Mesenchymal stem cell (in vitro differentiated cells and primary cell): ENCODE measurements at regions not wholly inside any gene's neighbourhood (a gene's known extent, or its start where the extent isn't known, plus 50 kb on each side); places are given as distances from the start of the nearest gene placed in this dataset.

Source experiments
- DNase-seq: peaks from one replicate; pipeline ENCODE4 v3.0.0-alpha.2; 2013
- H2AFZ ChIP-seq: one replicate; pipeline ENCODE4 v1.6.1; 2013; ENCODE audit warnings: low read depth, mild to moderate bottlenecking, control low read depth, inconsistent platforms, low read length, moderate library complexity
- H2AK5ac ChIP-seq: 2 replicates; pipeline ENCODE4 v1.6.1; 2013; ENCODE audit warnings: low read length, moderate library complexity, mild to moderate bottlenecking, inconsistent platforms; ENCODE audit not compliant: severe bottlenecking
- H2BK120ac ChIP-seq: one replicate; pipeline ENCODE4 v1.6.1; 2013; ENCODE audit warnings: low read depth, mild to moderate bottlenecking, inconsistent platforms, low read length, moderate library complexity
- H2BK12ac ChIP-seq, 2 experiments: one replicate each; pipeline ENCODE4 v1.6.1; 2013; ENCODE audit warnings: inconsistent platforms in 2 of 2, low read length in 2 of 2, mild to moderate bottlenecking in 2 of 2, moderate library complexity in 2 of 2, control low read depth in 1 of 2
- H2BK15ac ChIP-seq: one replicate; pipeline ENCODE4 v1.6.1; 2013; ENCODE audit warnings: mild to moderate bottlenecking, low read depth, inconsistent platforms; ENCODE audit not compliant: poor library complexity, severe bottlenecking
- H2BK5ac ChIP-seq: 2 replicates; pipeline ENCODE4 v1.6.1; 2013; ENCODE audit warnings: low read depth, mild to moderate bottlenecking, low read length, control low read depth, inconsistent platforms; ENCODE audit not compliant: poor library complexity, severe bottlenecking
- H3K14ac ChIP-seq, 2 experiments: one replicate each; pipeline ENCODE4 v1.6.1; 2013; ENCODE audit warnings: inconsistent platforms in 2 of 2, low read length in 2 of 2, control low read depth in 1 of 2, mild to moderate bottlenecking in 1 of 2, moderate library complexity in 1 of 2
- H3K18ac ChIP-seq, 2 experiments: one replicate each; pipeline ENCODE4 v1.6.1; 2013; ENCODE audit warnings: inconsistent platforms in 2 of 2, low read length in 2 of 2, control low read depth in 1 of 2, low read depth in 1 of 2, mild to moderate bottlenecking in 1 of 2
- H3K23ac ChIP-seq, 2 experiments: one replicate each; pipeline ENCODE4 v1.6.1; 2013; ENCODE audit warnings: inconsistent platforms in 2 of 2, low read length in 2 of 2, mild to moderate bottlenecking in 2 of 2, moderate library complexity in 2 of 2, control low read depth in 1 of 2
- H3K27ac ChIP-seq: 2 replicates; pipeline ENCODE4 v1.5.1; 2013; ENCODE audit warnings: mild to moderate bottlenecking, moderate library complexity, low read length, control low read depth, inconsistent platforms; ENCODE audit not compliant: poor library complexity, severe bottlenecking
- H3K27me3 ChIP-seq, 2 experiments: 2 replicates each; pipeline versions ENCODE4 v1.6.1 to v1.7.0; 2013; ENCODE audit warnings: low read length in 2 of 2, mild to moderate bottlenecking in 2 of 2, moderate library complexity in 2 of 2, control low read depth in 1 of 2, inconsistent platforms in 1 of 2; ENCODE audit not compliant: control insufficient read depth in 1 of 2, insufficient read depth in 1 of 2
- H3K36me3 ChIP-seq, 2 experiments: 2 replicates each; pipeline versions ENCODE4 v1.6.1 to v1.7.0; 2013; ENCODE audit warnings: low read length in 2 of 2, control low read depth in 1 of 2, inconsistent platforms in 1 of 2, low read depth in 1 of 2, mild to moderate bottlenecking in 1 of 2; ENCODE audit not compliant: insufficient read depth in 2 of 2, control insufficient read depth in 1 of 2
- H3K4ac ChIP-seq, 2 experiments: one replicate each; pipeline ENCODE4 v1.6.1; 2013; ENCODE audit warnings: inconsistent platforms in 2 of 2, low read length in 2 of 2, mild to moderate bottlenecking in 2 of 2, moderate library complexity in 2 of 2, control low read depth in 1 of 2, low read depth in 1 of 2
- H3K4me1 ChIP-seq: 2 replicates; pipeline ENCODE4 v1.6.1; 2013; ENCODE audit warnings: low read depth, low read length, control low read depth; ENCODE audit not compliant: control insufficient read depth, insufficient read depth
- H3K4me2 ChIP-seq: 2 replicates; pipeline ENCODE4 v1.6.1; 2013; ENCODE audit warnings: low read length, mild to moderate bottlenecking, inconsistent platforms; ENCODE audit not compliant: poor library complexity, severe bottlenecking
- H3K4me3 ChIP-seq, 2 experiments: 2 replicates each; pipeline versions ENCODE4 v1.5.1 to v1.7.0; 2013; ENCODE audit warnings: low read length in 2 of 2, mild to moderate bottlenecking in 2 of 2, control low read depth in 1 of 2, low read depth in 1 of 2; ENCODE audit not compliant: insufficient read depth in 1 of 2
- H3K79me1 ChIP-seq: replicated peaks from 2 replicates; pipeline ENCODE4 v1.6.1; 2013; ENCODE audit warnings: mild to moderate bottlenecking, control low read depth, low read length, inconsistent platforms; ENCODE audit not compliant: poor library complexity, severe bottlenecking
- H3K9ac ChIP-seq: 2 replicates; pipeline ENCODE4 v1.7.0; 2013; ENCODE audit warnings: mild to moderate bottlenecking, low read length, moderate library complexity
- H3K9me3 ChIP-seq: 2 replicates; pipeline ENCODE4 v1.7.0; 2013; ENCODE audit warnings: mild to moderate bottlenecking, low read length; ENCODE audit not compliant: control insufficient read depth
- H4K8ac ChIP-seq: one replicate; pipeline ENCODE4 v1.6.1; 2013; ENCODE audit warnings: inconsistent platforms, mild to moderate bottlenecking, low read length, moderate library complexity
- H4K91ac ChIP-seq: one replicate; pipeline ENCODE4 v1.6.1; 2013; ENCODE audit warnings: mild to moderate bottlenecking, low read length, inconsistent platforms
- WGBS: methylation state at CpG from one replicate; pipeline ENCODE4 v1.1.7; 2013; ENCODE audit warnings: mixed read lengths; 5-methylcytosine and 5-hydroxymethylcytosine counted together

GRCh38 chr5:121175986-121176385 is 675.7 kb upstream of the FTMT start:
- no peak overlapping the region for H2BK15ac ChIP-seq
- H4K91ac ChIP-seq = no peak overlapping the region
- H3K4ac ChIP-seq = no peak overlapping the region
- H3K36me3 ChIP-seq = no peaks in the 10 kb centered on the region
- H3K9me3 ChIP-seq = no peaks in the 10 kb centered on the region
- no peak overlapping the region for H3K18ac ChIP-seq
- H2BK12ac ChIP-seq = no peak overlapping the region
- H3K14ac ChIP-seq = no peak overlapping the region
- no peak overlapping the region for H3K23ac ChIP-seq
- H3K4me3 ChIP-seq = no peak overlapping the region
- no peak overlapping the region for H2BK120ac ChIP-seq
- no peak overlapping the region for H2AFZ ChIP-seq
- H3K9ac ChIP-seq = no peak overlapping the region
- H2BK5ac ChIP-seq = no peak overlapping the region
- no peaks in the 10 kb centered on the region for H3K79me1 ChIP-seq
- no peak overlapping the region for H3K27ac ChIP-seq
- WGBS = 100% methylated on average over 1 of the region's 3 CpGs
- H3K4me1 ChIP-seq = no peaks in the 10 kb centered on the region
- no peaks in the 10 kb centered on the region for H3K27me3 ChIP-seq
- no peak overlapping the region for H4K8ac ChIP-seq
- no peak overlapping the region for H3K4me2 ChIP-seq
- H2AK5ac ChIP-seq = no peak overlapping the region
- no peak for DNase-seq

- H2BK12ac ChIP-seq = no peak overlapping the region
- no peak overlapping the region for H3K4ac ChIP-seq
- H3K14ac ChIP-seq = no peak overlapping the region
- H2AK5ac ChIP-seq = no peak overlapping the region
- no peaks in the 10 kb centered on the region for H3K4me1 ChIP-seq
- H4K91ac ChIP-seq = no peak overlapping the region
- DNase-seq = peak; percentile 9
- H3K9ac ChIP-seq = no peak overlapping the region
- 93% methylated on average over 5 of the region's 6 CpGs for WGBS
- H3K4me2 ChIP-seq = no peak overlapping the region
- H2BK120ac ChIP-seq = no peak overlapping the region
- H3K27ac ChIP-seq = no peak overlapping the region
- H3K4me3 ChIP-seq = no peak overlapping the region
- H3K36me3 ChIP-seq = no peaks in the 10 kb centered on the region
- no peak overlapping the region for H2BK15ac ChIP-seq
- no peak overlapping the region for H4K8ac ChIP-seq
- no peaks in the 10 kb centered on the region for H3K27me3 ChIP-seq
- H3K9me3 ChIP-seq = no peaks in the 10 kb centered on the region
- H3K79me1 ChIP-seq = no peaks in the 10 kb centered on the region
- H2BK5ac ChIP-seq = no peak overlapping the region
- no peak overlapping the region for H3K18ac ChIP-seq
- H2AFZ ChIP-seq = no peak overlapping the region
- no peak overlapping the region for H3K23ac ChIP-seq
These were observed 668.7 kb upstream of the FTMT start for GRCh38 chr5:121182788-121183490.

- Histone ChIP-seq H3K4me2 (no peak overlapping the region), H2BK5ac (no peak overlapping the region), H3K4ac (no peak overlapping the region), H3K9ac (no peak overlapping the region), H4K8ac (no peak overlapping the region), H4K91ac (no peak overlapping the region), H2BK120ac (no peak overlapping the region), H3K36me3 (no peaks in the 10 kb centered on the region), H3K9me3 (no peaks in the 10 kb centered on the region), H3K23ac (no peak overlapping the region), H2BK12ac (no peak overlapping the region), H3K27me3 (no peaks in the 10 kb centered on the region), H3K18ac (no peak overlapping the region), H3K27ac (no peak overlapping the region), H3K4me1 (no peaks in the 10 kb centered on the region), H2AFZ (no peak overlapping the region), H3K4me3 (no peak overlapping the region), H3K14ac (no peak overlapping the region), H2AK5ac (no peak overlapping the region), H2BK15ac (no peak overlapping the region), H3K79me1 (no peaks in the 10 kb centered on the region)
- 100% methylated on average over 3 of the region's 3 CpGs for WGBS
- DNase-seq = no peak
These were observed 662.8 kb upstream of the FTMT start for GRCh38 chr5:121188849-121189248.

GRCh38 chr5:121189342-121190305 is 662.1 kb upstream of the FTMT start:
- Histone ChIP-seq H3K18ac (no peak overlapping the region), H2BK15ac (no peak overlapping the region), H3K4me3 (no peak overlapping the region), H3K23ac (no peak overlapping the region), H3K36me3 (no peaks in the 10 kb centered on the region), H3K4me2 (no peak overlapping the region), H3K4ac (no peak overlapping the region), H2BK5ac (no peak overlapping the region), H3K79me1 (no peaks in the 10 kb centered on the region), H4K91ac (no peak overlapping the region), H3K9me3 (no peaks in the 10 kb centered on the region), H4K8ac (no peak overlapping the region), H2AK5ac (no peak overlapping the region), H2BK120ac (no peak overlapping the region), H3K27ac (no peak overlapping the region), H2BK12ac (no peak overlapping the region), H3K9ac (no peak overlapping the region), H2AFZ (no peak overlapping the region), H3K14ac (no peak overlapping the region), H3K4me1 (no peaks in the 10 kb centered on the region), H3K27me3 (no peaks in the 10 kb centered on the region)
- 86% methylated on average over 3 of the region's 4 CpGs for WGBS
- DNase-seq = peak; percentile 79
